ENCODE measurements at regions not wholly inside any gene's neighbourhood (a gene's known extent, or its start where the extent isn't known, plus 50 kb on each side); places are given as distances from the start of the nearest gene placed in this dataset.

- Histone ChIP-seq H3K4me3 (ENCODE audit: extremely low read depth in 1 of 4, insufficient read depth in 2 of 4, low read depth in 3 of 4, low read length in 4 of 4) (no peak overlapping the region), H3K14ac (ENCODE audit: insufficient read length) (no peak overlapping the region), H2BK20ac (ENCODE audit: low read length) (no peak overlapping the region), H3K56ac (replicated peaks; ENCODE audit: insufficient read length, low read depth, low read length) (no peak overlapping the region), H3K27ac (ENCODE audit: low read depth, low read length) (no peak overlapping the region), H3K4me2 (ENCODE audit: insufficient read depth in 1 of 2, low read depth in 2 of 2, low read length in 2 of 2) (no peak overlapping the region), H2AFZ (ENCODE audit: low read length) (no peak overlapping the region), H3K23me2 (ENCODE audit: low read depth, low read length) (no peaks in the 10 kb centered on the region; the same call in 1 of the 2 replicates), H3K79me1 (ENCODE audit: low read depth, low read length) (no peaks in the 10 kb centered on the region), H2BK15ac (ENCODE audit: low read length) (no peak overlapping the region), H2AK5ac (ENCODE audit: low read depth, low read length) (no peak overlapping the region), H3K9me3 (ENCODE audit: insufficient read depth in 2 of 2, low read depth in 1 of 2, low read length in 1 of 2) (no peaks in the 10 kb centered on the region), H3K18ac (ENCODE audit: extremely low read depth, low read length) (no peak overlapping the region), H3K36me3 (ENCODE audit: control insufficient read depth in 2 of 4, insufficient read depth in 4 of 4, low read length in 3 of 4) (no peaks in the 10 kb centered on the region), H4K91ac (replicated peaks; ENCODE audit: insufficient read length, low read length) (no peak overlapping the region), H4K8ac (ENCODE audit: extremely low read depth, insufficient read depth, low read length) (no peak overlapping the region), H3K23ac (ENCODE audit: insufficient read length) (no peak overlapping the region), H4K5ac (ENCODE audit: insufficient read length, low read depth, low read length) (no peak overlapping the region), H3K79me2 (ENCODE audit: control insufficient read depth in 1 of 2, insufficient read depth in 2 of 2, low read length in 2 of 2) (no peaks in the 10 kb centered on the region), H3K27me3 (replicated peaks in 1 of 4; ENCODE audit: control insufficient read depth in 3 of 4, extremely low read depth in 1 of 4, insufficient read depth in 3 of 4, low read length in 3 of 4) (no peaks in the 10 kb centered on the region), H4K20me1 (replicated peaks in 1 of 2; ENCODE audit: control insufficient read depth in 1 of 2, insufficient read depth in 2 of 2, low read length in 2 of 2) (no peaks in the 10 kb centered on the region), H3K4ac (replicated peaks; ENCODE audit: insufficient read length, low read depth, low read length) (no peak overlapping the region), H3K4me1 (replicated peaks in 1 of 4; ENCODE audit: control insufficient read depth in 3 of 4, insufficient read depth in 4 of 4, low read length in 3 of 4) (peaks cover 0 to 5% (median 2%) of the 10 kb centered on the region in 4 experiments; a peak in 2 of 7 replicates), H2BK5ac (ENCODE audit: low read depth, low read length) (no peak overlapping the region), H3K9ac (replicated peaks in 1 of 4; ENCODE audit: extremely low read depth in 1 of 4, low read depth in 3 of 4, low read length in 3 of 4) (no peak overlapping the region), H2BK12ac (ENCODE audit: low read depth, low read length) (no peak overlapping the region), H2BK120ac (replicated peaks; ENCODE audit: low read depth, low read length) (no peak overlapping the region)
- CTCF ChIA-PET (ENCODE audit: partially characterized antibody): interaction anchor here (1.1 to 1.3 kb wide), 2 partner anchors 13 to 27 kb away, joined by 4 to 5 read pairs; no protein-coding TSS in a partner anchor
- 96% methylated on average over 2 of the region's 2 CpGs; no CpG with 5 or more reads in 1 of the 2 experiments for WGBS, 2 experiments (ENCODE audit: extremely low coverage in 1 of 2, insufficient coverage in 1 of 2, insufficient read length in 1 of 2, insufficient replicate concordance in 2 of 2, low coverage in 1 of 2, low lambda C conversion rate in 2 of 2, missing lambda C conversion rate in 1 of 2)
- no peak for TF ChIP-seq CREB1 (IDR thresholded peaks at IDR 0.05)
- TF ChIP-seq SP4 (IDR thresholded peaks at IDR 0.05; ENCODE audit: low read length): no peak
- no peak for TF ChIP-seq JUN (IDR thresholded peaks at IDR 0.05; ENCODE audit: low read depth, low read length)
- TF ChIP-seq EGR1 (IDR thresholded peaks at IDR 0.05; ENCODE audit: borderline replicate concordance, low read depth, low read length): no peak
- no peak for TF ChIP-seq KDM4A (IDR thresholded peaks at IDR 0.05; ENCODE audit: low read depth, low read length, severe bottlenecking)
- DNase-seq (ENCODE audit: low read depth in 1 of 2, low spot score in 2 of 2) (no peak), FAIRE-seq (no peak)
- POLR2A ChIA-PET (ENCODE audit: partially characterized antibody): no interaction called here
Measured at GRCh38 chr3:19016851-19017250, 131.5 kb upstream of the KCNH8 start.

Data from H1 (cell line).